Chondrocyte (in vitro differentiated cells): ENCODE measurements at regions not wholly inside any gene's neighbourhood (a gene's known extent, or its start where the extent isn't known, plus 50 kb on each side); places are given as distances from the start of the nearest gene placed in this dataset.

Source experiments
- DNase-seq: peaks from one replicate; pipeline ENCODE4 v3.0.0; 2021; ENCODE audit warnings: mixed read lengths, low spot score
- H3K27ac Mint-ChIP-seq: one replicate; pipeline ENCODE4 v1.8.0; 2021; ENCODE audit warnings: mild to moderate bottlenecking, moderate library complexity, mixed read lengths; ENCODE audit not compliant: unreplicated experiment
- H3K27me3 Mint-ChIP-seq: 2 replicates; pipeline ENCODE4 v1.8.0; 2021; ENCODE audit warnings: low read depth, mixed read lengths
- H3K36me3 Mint-ChIP-seq: 2 replicates; pipeline ENCODE4 v1.8.0; 2021; ENCODE audit warnings: low read depth, mixed read lengths
- H3K4me1 Mint-ChIP-seq: 2 replicates; pipeline ENCODE4 v1.8.0; 2021; ENCODE audit warnings: low read depth, mild to moderate bottlenecking, mixed read lengths
- H3K4me3 Mint-ChIP-seq: one replicate; pipeline ENCODE4 v1.8.0; 2021; ENCODE audit warnings: mild to moderate bottlenecking, moderate library complexity, mixed read lengths; ENCODE audit not compliant: unreplicated experiment
- H3K9me3 Mint-ChIP-seq: 2 replicates; pipeline ENCODE4 v1.8.0; 2021; ENCODE audit warnings: low read depth, mixed read lengths
- CTCF ChIP-seq: fragments of 200-600 bp; sonication (generic); IDR thresholded peaks from 2 replicates; pipeline ENCODE4 v1.5.0; 2021; ENCODE audit warnings: antibody characterized with exemption, mild to moderate bottlenecking, moderate library complexity

DNA sequence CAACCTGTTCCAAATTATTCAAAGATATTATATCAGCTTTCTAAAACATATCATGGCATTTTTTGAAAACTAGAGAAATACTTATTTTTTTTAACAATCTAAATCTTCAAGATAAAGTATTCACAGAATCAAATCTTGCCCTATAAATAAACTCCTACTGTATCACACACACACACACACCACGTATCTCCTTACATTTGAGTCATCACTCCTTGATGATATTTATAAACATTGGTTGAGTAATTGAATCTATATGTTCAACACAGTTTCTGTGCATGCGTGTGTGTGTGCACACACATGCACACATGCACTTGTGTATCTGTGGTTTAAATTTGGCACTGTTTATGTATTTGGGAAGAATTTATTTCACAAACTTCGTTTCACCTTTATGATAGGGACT is 1716.4 kb downstream of the EFNA5 start:
- Mint-ChIP-seq H3K27ac (no peak overlapping the region), H3K4me3 (no peak overlapping the region), H3K27me3 (no peaks in the 10 kb centered on the region), H3K36me3 (no peaks in the 10 kb centered on the region), H3K4me1 (peaks cover 18% of the 10 kb centered on the region), H3K9me3 (no peaks in the 10 kb centered on the region)
- DNase-seq: no peak
- TF ChIP-seq CTCF: no peak

- Mint-ChIP-seq H3K9me3 (no peaks in the 10 kb centered on the region), H3K4me3 (no peak overlapping the region), H3K27me3 (no peaks in the 10 kb centered on the region), H3K36me3 (no peaks in the 10 kb centered on the region), H3K27ac (no peak overlapping the region), H3K4me1 (peaks cover 18% of the 10 kb centered on the region)
- no peak for DNase-seq
- TF ChIP-seq CTCF: no peak
Measured at GRCh38 chr5:105953616-105954015, 1717.1 kb downstream of the EFNA5 start.

GRCh38 chr5:105952875-105953274 is 1717.9 kb downstream of the EFNA5 start:
- Mint-ChIP-seq H3K36me3 (no peaks in the 10 kb centered on the region), H3K27me3 (no peaks in the 10 kb centered on the region), H3K4me1 (peaks cover 18% of the 10 kb centered on the region), H3K9me3 (no peaks in the 10 kb centered on the region), H3K27ac (no peak overlapping the region), H3K4me3 (no peak overlapping the region)
- no peak for TF ChIP-seq CTCF
- DNase-seq: no peak

DNA sequence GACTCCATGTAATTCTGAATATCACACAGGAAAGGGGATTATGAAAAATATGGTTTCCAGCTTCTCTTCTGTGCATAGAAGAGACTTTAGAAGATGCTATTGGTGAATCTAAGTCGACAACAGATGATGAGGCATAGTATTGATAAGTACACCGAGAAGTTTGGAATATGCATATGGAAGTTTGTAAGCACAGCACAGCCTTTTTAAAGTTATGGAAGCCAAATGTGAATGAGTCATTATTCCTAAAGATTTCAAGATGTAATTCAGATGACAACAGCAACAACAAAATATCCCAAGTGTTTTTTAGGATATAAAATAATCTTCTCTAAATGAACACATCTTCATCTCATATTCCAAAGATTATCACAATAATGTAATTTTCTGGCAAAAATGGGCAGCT is 1723.3 kb downstream of the EFNA5 start:
- Mint-ChIP-seq H3K27ac (no peak overlapping the region), H3K9me3 (no peaks in the 10 kb centered on the region), H3K4me3 (no peak overlapping the region), H3K4me1 (peaks cover 1% of the 10 kb centered on the region), H3K36me3 (no peaks in the 10 kb centered on the region), H3K27me3 (no peaks in the 10 kb centered on the region)
- no peak for DNase-seq
- TF ChIP-seq CTCF: no peak

DNA sequence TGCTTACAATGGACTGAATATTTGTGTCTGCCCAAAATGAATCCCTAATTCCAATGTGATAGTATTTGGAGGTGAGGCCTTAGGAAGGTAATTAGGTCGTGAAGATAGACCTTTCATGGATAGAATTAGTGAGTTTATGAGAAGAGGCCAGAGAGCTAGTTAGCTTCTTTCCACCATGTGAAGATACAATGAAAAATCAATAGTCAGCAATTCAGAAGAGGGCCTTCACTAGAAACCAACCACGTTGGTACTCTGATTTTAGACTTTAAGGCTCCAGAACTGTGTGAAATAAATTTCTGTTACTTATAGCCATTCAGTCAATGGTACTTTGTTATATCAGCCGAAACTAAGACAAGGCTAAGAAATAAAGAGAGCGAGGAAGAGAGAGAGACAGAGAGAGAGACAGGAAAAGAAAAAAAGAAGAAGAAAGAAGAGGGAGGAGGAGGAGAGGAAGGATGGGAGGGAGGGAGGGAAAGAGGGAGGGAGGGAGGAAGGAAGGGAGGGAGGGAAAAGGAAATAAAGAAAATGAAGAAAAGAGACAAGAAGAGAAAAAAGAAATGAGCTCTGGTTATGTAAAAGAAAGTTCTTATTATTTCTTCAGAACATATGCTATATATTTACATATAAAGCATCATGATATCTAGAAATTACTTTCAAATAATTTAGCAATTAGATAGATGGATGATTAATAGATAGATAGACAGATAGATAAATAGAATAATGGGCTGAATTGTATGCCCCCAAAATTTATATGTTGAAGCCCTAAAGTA is 1725.3 kb downstream of the EFNA5 start:
- Mint-ChIP-seq H3K27me3 (no peaks in the 10 kb centered on the region), H3K4me3 (no peak overlapping the region), H3K27ac (no peak overlapping the region), H3K36me3 (no peaks in the 10 kb centered on the region), H3K4me1 (no peaks in the 10 kb centered on the region), H3K9me3 (no peaks in the 10 kb centered on the region)
- no peak for DNase-seq
- no peak for TF ChIP-seq CTCF
